ENCODE measurements at regions not wholly inside any gene's neighbourhood (a gene's known extent, or its start where the extent isn't known, plus 50 kb on each side); places are given as distances from the start of the nearest gene placed in this dataset.

DNA sequence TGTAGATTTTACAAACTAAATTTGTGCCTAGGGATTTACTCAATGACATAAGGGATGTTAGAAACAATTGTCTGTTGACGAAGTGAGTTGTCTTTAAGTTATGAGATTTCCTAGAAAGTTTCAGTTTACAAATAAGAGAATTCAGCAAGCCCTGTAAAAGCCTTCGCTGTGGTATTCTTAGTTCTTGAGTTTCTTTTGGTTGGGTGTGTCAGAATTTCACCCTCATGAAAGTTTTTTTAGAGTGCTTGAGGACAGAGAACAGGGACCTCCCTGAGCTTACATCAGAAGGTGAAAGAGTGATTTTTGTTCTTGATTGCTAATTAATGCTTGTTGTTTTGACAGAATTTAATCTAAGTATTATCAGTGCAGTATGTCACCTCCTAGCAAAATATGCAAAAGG is 2628.2 kb downstream of the ARAP2 start:
- TF ChIP-seq, protein P1, sequence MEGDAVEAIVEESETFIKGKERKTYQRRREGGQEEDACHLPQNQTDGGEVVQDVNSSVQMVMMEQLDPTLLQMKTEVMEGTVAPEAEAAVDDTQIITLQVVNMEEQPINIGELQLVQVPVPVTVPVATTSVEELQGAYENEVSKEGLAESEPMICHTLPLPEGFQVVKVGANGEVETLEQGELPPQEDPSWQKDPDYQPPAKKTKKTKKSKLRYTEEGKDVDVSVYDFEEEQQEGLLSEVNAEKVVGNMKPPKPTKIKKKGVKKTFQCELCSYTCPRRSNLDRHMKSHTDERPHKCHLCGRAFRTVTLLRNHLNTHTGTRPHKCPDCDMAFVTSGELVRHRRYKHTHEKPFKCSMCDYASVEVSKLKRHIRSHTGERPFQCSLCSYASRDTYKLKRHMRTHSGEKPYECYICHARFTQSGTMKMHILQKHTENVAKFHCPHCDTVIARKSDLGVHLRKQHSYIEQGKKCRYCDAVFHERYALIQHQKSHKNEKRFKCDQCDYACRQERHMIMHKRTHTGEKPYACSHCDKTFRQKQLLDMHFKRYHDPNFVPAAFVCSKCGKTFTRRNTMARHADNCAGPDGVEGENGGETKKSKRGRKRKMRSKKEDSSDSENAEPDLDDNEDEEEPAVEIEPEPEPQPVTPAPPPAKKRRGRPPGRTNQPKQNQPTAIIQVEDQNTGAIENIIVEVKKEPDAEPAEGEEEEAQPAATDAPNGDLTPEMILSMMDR (conservative IDR thresholded peaks at IDR 0.05; ENCODE audit: low read length), result no peak
- TF ChIP-seq EZH2phosphoT487 (IDR thresholded peaks at IDR 0.05; ENCODE audit: borderline replicate concordance, low read depth, low read length), result no peak
